Gastrocnemius medialis (tissue), 4 donors: ENCODE measurements at regions not wholly inside any gene's neighbourhood (a gene's known extent, or its start where the extent isn't known, plus 50 kb on each side); places are given as distances from the start of the nearest gene placed in this dataset.

ENCODE experiments used
- POLR2A ChIP-seq, 2 donors: fragments of 450-650 bp; IDR thresholded peaks; one replicate each; pipeline ENCODE4 v1.6.1; 2017; ENCODE audit warnings: antibody characterized with exemption in 2 of 2, mild to moderate bottlenecking in 2 of 2, moderate library complexity in 2 of 2
- TF ChIP-seq, protein P1 (sequence below), 5 experiments: fragments of 450-650 bp in 3 of 5; fragments of 200-600 bp in 2 of 5; sonication (generic) in 2 of 5; IDR thresholded peaks in 4 of 5; conservative IDR thresholded peaks in 1 of 5; 1 replicate in 4 of 5; 2 replicates in 1 of 5; pipeline ENCODE4 v1.5.1; 2016 to 2019; ENCODE audit warnings: antibody characterized with exemption in 5 of 5, mild to moderate bottlenecking in 3 of 5, moderate library complexity in 3 of 5

DNA sequence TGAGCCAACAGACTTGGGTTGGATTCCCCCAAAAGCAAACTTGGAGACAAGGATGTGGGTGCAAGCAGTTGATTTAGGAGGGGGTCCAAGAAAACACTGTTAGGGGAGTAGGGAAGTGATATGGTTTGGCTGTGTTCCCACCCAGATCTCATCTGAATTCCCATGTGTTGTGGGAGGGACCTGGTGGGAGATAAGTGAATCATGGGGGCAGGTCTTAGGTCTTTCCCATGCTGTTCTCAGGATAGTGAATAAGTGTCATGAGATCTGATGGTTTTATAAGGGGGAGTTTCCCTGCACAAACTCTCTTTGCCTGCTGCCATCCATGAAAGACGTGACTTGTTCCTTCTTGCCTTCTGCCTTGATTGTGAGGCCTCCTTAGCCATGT, 542.6 kb downstream of the DHX35 start:
- TF ChIP-seq, protein P1, sequence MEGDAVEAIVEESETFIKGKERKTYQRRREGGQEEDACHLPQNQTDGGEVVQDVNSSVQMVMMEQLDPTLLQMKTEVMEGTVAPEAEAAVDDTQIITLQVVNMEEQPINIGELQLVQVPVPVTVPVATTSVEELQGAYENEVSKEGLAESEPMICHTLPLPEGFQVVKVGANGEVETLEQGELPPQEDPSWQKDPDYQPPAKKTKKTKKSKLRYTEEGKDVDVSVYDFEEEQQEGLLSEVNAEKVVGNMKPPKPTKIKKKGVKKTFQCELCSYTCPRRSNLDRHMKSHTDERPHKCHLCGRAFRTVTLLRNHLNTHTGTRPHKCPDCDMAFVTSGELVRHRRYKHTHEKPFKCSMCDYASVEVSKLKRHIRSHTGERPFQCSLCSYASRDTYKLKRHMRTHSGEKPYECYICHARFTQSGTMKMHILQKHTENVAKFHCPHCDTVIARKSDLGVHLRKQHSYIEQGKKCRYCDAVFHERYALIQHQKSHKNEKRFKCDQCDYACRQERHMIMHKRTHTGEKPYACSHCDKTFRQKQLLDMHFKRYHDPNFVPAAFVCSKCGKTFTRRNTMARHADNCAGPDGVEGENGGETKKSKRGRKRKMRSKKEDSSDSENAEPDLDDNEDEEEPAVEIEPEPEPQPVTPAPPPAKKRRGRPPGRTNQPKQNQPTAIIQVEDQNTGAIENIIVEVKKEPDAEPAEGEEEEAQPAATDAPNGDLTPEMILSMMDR (IDR thresholded peaks at IDR 0.05 in 4 of 5, conservative IDR thresholded peaks at IDR 0.05 in 1 of 5), result no peak
- TF ChIP-seq POLR2A (IDR thresholded peaks at IDR 0.05), result no peak
